NT2/D1 (cell line): ENCODE measurements at regions not wholly inside any gene's neighbourhood (a gene's known extent, or its start where the extent isn't known, plus 50 kb on each side); places are given as distances from the start of the nearest gene placed in this dataset.

Experiments
- SUZ12 ChIP-seq: IDR thresholded peaks from 2 replicates; pipeline ENCODE4 v1.6.1; 2011; ENCODE audit not compliant: insufficient read length, insufficient read depth; ENCODE audit errors: extremely low read depth
- YY1 ChIP-seq: IDR thresholded peaks from 2 replicates; pipeline ENCODE4 v1.6.1; 2011; ENCODE audit not compliant: insufficient read length, insufficient read depth
- ZNF274 ChIP-seq: IDR thresholded peaks from 2 replicates; pipeline ENCODE4 v1.6.1; 2011; ENCODE audit warnings: mild to moderate bottlenecking, low read depth, low read length

GRCh38 chr21:38628349-38628748 lies 130.1 kb upstream of the ERG start:
- TF ChIP-seq ZNF274, result no peak
- no peak for TF ChIP-seq YY1
- no peak for TF ChIP-seq SUZ12
